HG02610 (cell line): ENCODE measurements at regions not wholly inside any gene's neighbourhood (a gene's known extent, or its start where the extent isn't known, plus 50 kb on each side); places are given as distances from the start of the nearest gene placed in this dataset.

Source experiments
- ATAC-seq: cut with Tn5 transposase; IDR thresholded peaks from one replicate; pipeline ENCODE4 v1.9.1; 2021; ENCODE audit warnings: mild to moderate bottlenecking, moderate library complexity; ENCODE audit not compliant: unreplicated experiment

GRCh38 chr4:22030881-22031280 lies 82.3 kb upstream of the KCNIP4 start:
- no peak for ATAC-seq

- no peak for ATAC-seq
These were observed 81.7 kb upstream of the KCNIP4 start for GRCh38 chr4:22030307-22030706.

GRCh38 chr4:22029803-22030202 lies 81.2 kb upstream of the KCNIP4 start:
- no peak for ATAC-seq

GRCh38 chr4:22021106-22021505 lies 72.5 kb upstream of the KCNIP4 start:
- no peak for ATAC-seq

- no peak for ATAC-seq
These were observed 71.6 kb upstream of the KCNIP4 start for GRCh38 chr4:22020129-22020528.

- no peak for ATAC-seq
These were observed 71.1 kb upstream of the KCNIP4 start for GRCh38 chr4:22019676-22020075.

- no peak for ATAC-seq
These were observed 65.7 kb upstream of the KCNIP4 start for GRCh38 chr4:22014222-22014741.

GRCh38 chr4:22003878-22004277 lies 55.3 kb upstream of the KCNIP4 start:
- no peak for ATAC-seq
